HepG2 (cell line): ENCODE measurements at regions not wholly inside any gene's neighbourhood (a gene's known extent, or its start where the extent isn't known, plus 50 kb on each side); places are given as distances from the start of the nearest gene placed in this dataset.

Experiments used
- ATAC-seq: fragments of 200-7000 bp; cut with Tn5 transposase; 3 replicates; pipeline ENCODE4 v1.9.1; 2020; ENCODE audit warnings: mild to moderate bottlenecking, moderate library complexity
- BruUV-seq: library from RNA; stranded (reverse); fragments of 400-500 nt; replicated peaks from 2 replicates; lab custom pipeline; 2021; lab: Mats Ljungman, UMichigan
- CTCF ChIA-PET: fragments of 300-600 bp; formaldehyde crosslinking; extraction: SDS; loops from one replicate; lab custom pipeline; 2021; ENCODE audit warnings: low total read pairs, inconsistent platforms, low intra/inter-chr PET ratio; lab: Yijun Ruan, JAX
- POLR2A ChIA-PET: fragments of 350-600 bp; sonication (Branson Sonifier 250); formaldehyde crosslinking; loops from one replicate; lab custom pipeline; 2020; ENCODE audit warnings: antibody characterized with exemption, inconsistent platforms; lab: Yijun Ruan, JAX
- DNase-seq: peaks from one replicate; pipeline ENCODE4 v3.0.0-alpha.2; 2015; ENCODE audit warnings: low spot score
- FAIRE-seq: peaks from 3 replicates; lab custom pipeline; 2011; peaks lifted over from hg19 to GRCh38; lab: Jason Lieb, UNC
- H2AFZ ChIP-seq: one replicate; pipeline ENCODE4 v1.6.1; 2011; ENCODE audit warnings: low read length, inconsistent platforms
- H3K27ac ChIP-seq: fragments of 300-600 bp; 3 replicates; pipeline ENCODE4 v1.8.0; 2011; ENCODE audit warnings: mixed run types, mild to moderate bottlenecking, mixed read lengths, low read length, inconsistent platforms; ENCODE audit not compliant: insufficient read depth; ENCODE audit errors: extremely low read length
- H3K27me3 ChIP-seq, 2 experiments: fragments of 200-600 bp in 1 of 2; 2 replicates in 1 of 2; 3 replicates in 1 of 2; pipeline versions ENCODE4 v1.6.0 to v1.8.0; 2011; ENCODE audit warnings: low read length in 2 of 2, mild to moderate bottlenecking in 2 of 2, moderate library complexity in 2 of 2, inconsistent platforms in 1 of 2; ENCODE audit not compliant: insufficient read depth in 2 of 2, control insufficient read depth in 1 of 2
- H3K36me3 ChIP-seq, 2 experiments: fragments of 200-600 bp in 1 of 2; replicated peaks in 1 of 2; 2 replicates in 1 of 2; 3 replicates in 1 of 2; pipeline versions ENCODE4 v1.5.1 to v1.8.0; 2011; ENCODE audit warnings: low read length in 2 of 2, inconsistent platforms in 1 of 2; ENCODE audit not compliant: insufficient read depth in 2 of 2, control insufficient read depth in 1 of 2
- H3K4me1 ChIP-seq: 2 replicates; pipeline ENCODE4 v1.5.1; 2012; ENCODE audit warnings: low read length, inconsistent platforms; ENCODE audit not compliant: insufficient read depth
- H3K4me2 ChIP-seq: 2 replicates; pipeline ENCODE4 v1.6.0; 2011; ENCODE audit warnings: low read depth, low read length, inconsistent platforms
- H3K4me3 ChIP-seq, 3 experiments: fragments of 200-600 bp in 1 of 3; sonication (generic), shearing (Covaris generic) in 1 of 3; replicated peaks in 1 of 3; 2 replicates each; pipeline ENCODE4 v1.5.1; 2011 to 2016; ENCODE audit warnings: low read length in 3 of 3, inconsistent platforms in 2 of 3, low read depth in 2 of 3, mild to moderate bottlenecking in 2 of 3, control low read depth in 1 of 3, mixed read lengths in 1 of 3; ENCODE audit not compliant: insufficient read depth in 1 of 3
- H3K79me2 ChIP-seq: one replicate; pipeline ENCODE4 v1.6.1; 2011; ENCODE audit warnings: low read length, inconsistent platforms; ENCODE audit not compliant: insufficient read depth
- H3K9ac ChIP-seq: 2 replicates; pipeline ENCODE4 v1.6.0; 2011; ENCODE audit warnings: mild to moderate bottlenecking, low read depth, low read length, inconsistent platforms; ENCODE audit not compliant: insufficient read depth
- H3K9me3 ChIP-seq: 2 replicates; pipeline ENCODE4 v1.5.1; 2012; ENCODE audit warnings: mild to moderate bottlenecking, low read length
- H4K20me1 ChIP-seq: 2 replicates; pipeline ENCODE4 v1.6.0; 2011; ENCODE audit warnings: inconsistent platforms, mild to moderate bottlenecking, low read length, moderate library complexity; ENCODE audit not compliant: insufficient read depth
- ATAD3A ChIP-seq: sonication (generic); formaldehyde crosslinking; IDR thresholded peaks from 2 replicates; pipeline ENCODE4 v1.4.0; 2020; ENCODE audit warnings: missing genetic modification reagents
- ELF3 ChIP-seq: IDR thresholded peaks from 2 replicates; pipeline ENCODE4 v1.6.1; 2016; ENCODE audit warnings: missing genetic modification reagents, missing compliant biosample characterization
- IKZF4 ChIP-seq: sonication (generic); formaldehyde crosslinking; IDR thresholded peaks from 2 replicates; pipeline ENCODE4 v1.5.1; 2020; ENCODE audit warnings: borderline replicate concordance, mild to moderate bottlenecking, low read depth, missing genetic modification reagents; ENCODE audit errors: not compliant biosample characterization
- NFIB ChIP-seq: sonication (generic); formaldehyde crosslinking; IDR thresholded peaks from 2 replicates; pipeline ENCODE4 v1.9.0; 2021; ENCODE audit warnings: missing genetic modification reagents, mild to moderate bottlenecking, borderline replicate concordance
- NR1H2 ChIP-seq: sonication (generic); formaldehyde crosslinking; IDR thresholded peaks from 2 replicates; pipeline ENCODE4 v1.8.1; 2022; ENCODE audit warnings: low read depth, missing genetic modification reagents, borderline replicate concordance
- NR2C2 ChIP-seq: sonication (generic); formaldehyde crosslinking; IDR thresholded peaks from 2 replicates; pipeline ENCODE4 v1.4.0; 2020; ENCODE audit warnings: missing genetic modification reagents, mild to moderate bottlenecking, moderate library complexity, borderline replicate concordance
- NRL ChIP-seq: sonication (generic); formaldehyde crosslinking; IDR thresholded peaks from 2 replicates; pipeline ENCODE4 v1.5.0; 2020; ENCODE audit warnings: missing genetic modification reagents, mild to moderate bottlenecking, moderate library complexity, borderline replicate concordance
- PLSCR1 ChIP-seq: sonication (generic); formaldehyde crosslinking; IDR thresholded peaks from 2 replicates; pipeline ENCODE4 v1.5.0; 2020; ENCODE audit warnings: missing genetic modification reagents, mild to moderate bottlenecking, borderline replicate concordance
- PRPF4 ChIP-seq: fragments of 200-400 bp; formaldehyde crosslinking; IDR thresholded peaks from 2 replicates; pipeline ENCODE4 v1.6.1; 2016; ENCODE audit warnings: low read length, low read depth; ENCODE audit not compliant: poor library complexity, severe bottlenecking
- RFXANK ChIP-seq: IDR thresholded peaks from 2 replicates; pipeline ENCODE4 v1.6.1; 2016
- ZNF142 ChIP-seq: sonication (generic); formaldehyde crosslinking; IDR thresholded peaks from 2 replicates; pipeline ENCODE4 v1.4.0; 2020; ENCODE audit warnings: missing genetic modification reagents
- ZNF33B ChIP-seq: sonication (generic); formaldehyde crosslinking; IDR thresholded peaks from 2 replicates; pipeline ENCODE4 v1.5.1; 2020; ENCODE audit warnings: mild to moderate bottlenecking, missing genetic modification reagents
- ZNF713 ChIP-seq: sonication (generic); formaldehyde crosslinking; IDR thresholded peaks from 2 replicates; pipeline ENCODE4 v1.4.0; 2020; ENCODE audit warnings: mild to moderate bottlenecking, missing genetic modification reagents
- ZSCAN25 ChIP-seq: sonication (generic); formaldehyde crosslinking; IDR thresholded peaks from 2 replicates; pipeline ENCODE4 v1.8.0; 2022; ENCODE audit warnings: mild to moderate bottlenecking, missing genetic modification reagents
- WGBS: methylation state at CpG from one replicate; pipeline ENCODE4 v1.1.6; 2017; ENCODE audit warnings: low lambda C conversion rate; 5-methylcytosine and 5-hydroxymethylcytosine counted together
- in situ Hi-C: cut with HindIII; loops from 2 replicates; pipeline ENCODE4 v1.10.0; 2017; ENCODE audit warnings: low pct_unique_long_range_greater_than_20kb; ENCODE audit not compliant: extremely low pct_ligation_motif_present
- intact Hi-C: fragments of 100-400 bp; cut with micrococcal nuclease; formaldehyde crosslinking; loops from one replicate; pipeline ENCODE4 v1.10.0; 2022; ENCODE audit not compliant: unreplicated experiment

GRCh38 chr2:122710049-122710448 is 954.6 kb downstream of the TSN start:
- Histone ChIP-seq H3K79me2 (no peaks in the 10 kb centered on the region), H3K27me3 (no peaks in the 10 kb centered on the region), H4K20me1 (no peaks in the 10 kb centered on the region), H3K4me1 (no peaks in the 10 kb centered on the region), H3K4me3 (no peak overlapping the region), H3K27ac (no peak overlapping the region), H3K9ac (no peak overlapping the region), H2AFZ (no peak overlapping the region), H3K9me3 (peaks cover 70% of the 10 kb centered on the region), H3K4me2 (no peak overlapping the region), H3K36me3 (no peaks in the 10 kb centered on the region)
- ChIA-PET POLR2A (no interaction called here), CTCF (no interaction called here)
- TF ChIP-seq PLSCR1 (CRISPR knock-in tag): no peak
- no peak for TF ChIP-seq PRPF4
- TF ChIP-seq NFIB (CRISPR knock-in tag): no peak
- ATAC-seq (peak; percentile 67), DNase-seq (peak; percentile 36), FAIRE-seq (no peak)
- in situ Hi-C loops: no loop called here
- WGBS: 2% methylated on average over 6 of the region's 6 CpGs
- no TSS peak for BruUV-seq
- intact Hi-C loops: no loop called here

- Histone ChIP-seq H3K9me3 (peaks cover 46% of the 10 kb centered on the region), H4K20me1 (no peaks in the 10 kb centered on the region), H3K27ac (no peak overlapping the region), H3K4me2 (no peak overlapping the region), H2AFZ (no peak overlapping the region)
- no peak for FAIRE-seq
- intact Hi-C loops: no loop called here
- POLR2A ChIA-PET: no interaction called here
- TF ChIP-seq ZNF713 (CRISPR knock-in tag): no peak
- no peak for TF ChIP-seq ZNF142
- no peak for TF ChIP-seq IKZF4 (CRISPR knock-in tag)
- TF ChIP-seq ATAD3A (CRISPR knock-in tag): no peak
- no peak for TF ChIP-seq NR2C2
- TF ChIP-seq NR1H2 (CRISPR knock-in tag): no peak
- TF ChIP-seq ZNF33B (CRISPR knock-in tag): no peak
- no peak for TF ChIP-seq ZSCAN25
- TF ChIP-seq ELF3: no peak
- TF ChIP-seq NRL: no peak
- TF ChIP-seq RFXANK (CRISPR knock-in tag): no peak
- TF ChIP-seq, all 625 proteins: peak for 0
- in situ Hi-C loops: no loop called here
- BruUV-seq: no TSS peak
- ATAC-seq: no peak
- H3K4me1 ChIP-seq: no peaks in the 10 kb centered on the region
- H3K79me2 ChIP-seq: no peaks in the 10 kb centered on the region
- no peaks in the 10 kb centered on the region for H3K36me3 ChIP-seq
- no peak overlapping the region for H3K9ac ChIP-seq
- H3K4me3 ChIP-seq: no peak overlapping the region
- 9% methylated on average over 2 of the region's 2 CpGs for WGBS
- CTCF ChIA-PET: no interaction called here
- no peaks in the 10 kb centered on the region for H3K27me3 ChIP-seq
- DNase-seq: no peak
Measured at GRCh38 chr2:122713800-122714199, 958.3 kb downstream of the TSN start.
